ENCODE measurements at regions not wholly inside any gene's neighbourhood (a gene's known extent, or its start where the extent isn't known, plus 50 kb on each side); places are given as distances from the start of the nearest gene placed in this dataset.

DNA sequence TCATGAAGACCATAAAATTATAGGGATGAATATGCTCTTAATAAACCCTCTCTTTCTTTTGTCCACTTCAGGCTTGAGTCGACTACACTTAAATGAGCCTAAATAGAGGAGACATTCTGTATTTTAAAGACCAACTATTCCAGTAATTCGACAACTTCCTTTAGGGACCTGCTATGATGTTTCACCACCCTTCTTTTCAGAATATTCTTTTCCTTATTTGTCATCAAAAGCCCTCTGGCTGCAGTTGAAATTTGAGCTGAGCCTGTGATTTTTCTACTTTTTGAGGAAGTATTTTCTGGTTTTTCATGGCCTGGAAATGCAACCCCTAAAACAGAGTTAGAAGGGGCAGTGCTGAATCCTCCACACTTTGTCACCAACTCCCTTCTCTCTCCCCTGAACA, 287.0 kb downstream of the EPHA4 start:
- Mint-ChIP-seq H3K27ac (no peak overlapping the region), H3K4me3 (no peak overlapping the region), H3K36me3 (no peaks in the 10 kb centered on the region), H3K9me3 (no peaks in the 10 kb centered on the region), H3K4me1 (no peaks in the 10 kb centered on the region)
- no peak for DNase-seq (ENCODE audit: low spot score in 2 of 2)
- ATAC-seq = no peak

- DNase-seq (ENCODE audit: low spot score in 2 of 2) = no peak
- H3K4me3 Mint-ChIP-seq = no peak overlapping the region
Measured at GRCh38 chr2:221286406-221286805, 285.7 kb downstream of the EPHA4 start.

DNA sequence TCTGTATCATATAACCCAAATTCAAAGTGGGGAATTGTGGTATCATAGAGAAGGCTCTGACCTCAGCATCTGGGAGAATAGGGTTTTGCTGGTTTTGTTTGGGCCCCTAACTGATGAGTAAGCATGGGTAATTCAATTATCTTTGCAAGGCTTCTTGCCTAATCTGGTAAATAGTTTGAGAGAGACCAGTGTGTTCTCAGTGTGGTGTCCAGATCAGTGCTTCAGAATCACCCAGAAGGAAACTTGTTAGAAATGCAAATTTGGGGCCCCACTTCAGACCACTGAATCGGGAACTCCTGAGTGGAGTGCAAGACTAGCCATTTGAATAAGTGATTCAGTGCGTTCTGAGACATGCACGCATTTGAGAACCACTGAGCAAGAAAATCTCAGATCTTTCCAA, 282.7 kb downstream of the EPHA4 start:
- no peak for ATAC-seq
- H3K36me3 Mint-ChIP-seq = no peaks in the 10 kb centered on the region
- no peaks in the 10 kb centered on the region for H3K4me1 Mint-ChIP-seq
- no peak overlapping the region for H3K27ac Mint-ChIP-seq
- no peak overlapping the region for H3K4me3 Mint-ChIP-seq
- H3K9me3 Mint-ChIP-seq = no peaks in the 10 kb centered on the region
- no peak for DNase-seq (ENCODE audit: low spot score in 2 of 2)

More at GRCh38 chr2:221286406-221286805, 285.7 kb downstream of the EPHA4 start:
- Mint-ChIP-seq H3K27ac (no peak overlapping the region), H3K4me1 (no peaks in the 10 kb centered on the region), H3K36me3 (no peaks in the 10 kb centered on the region), H3K9me3 (no peaks in the 10 kb centered on the region)
- no peak for ATAC-seq

DNA sequence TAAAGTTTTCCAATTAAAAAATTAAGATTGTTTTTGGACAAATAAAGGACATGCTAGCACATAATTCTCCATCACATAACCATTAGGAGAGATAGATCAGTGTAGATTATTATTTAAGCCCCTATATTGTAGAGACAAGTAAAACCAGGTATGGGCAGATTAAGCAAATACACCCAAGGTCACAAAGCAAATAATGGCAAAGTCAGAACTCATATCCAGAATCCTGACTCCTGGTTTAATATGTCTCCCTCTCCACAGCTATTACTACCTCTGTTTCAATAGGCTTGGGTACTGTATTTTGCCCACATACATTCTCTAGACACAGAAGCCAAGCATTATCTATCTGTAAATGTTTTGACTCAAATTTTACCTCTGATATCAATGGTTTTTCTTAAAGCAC, 282.3 kb downstream of the EPHA4 start:
- ATAC-seq (no peak), DNase-seq (ENCODE audit: low spot score in 2 of 2) (no peak)
- no peaks in the 10 kb centered on the region for H3K36me3 Mint-ChIP-seq
- no peaks in the 10 kb centered on the region for H3K9me3 Mint-ChIP-seq
- no peak overlapping the region for H3K4me3 Mint-ChIP-seq
- H3K4me1 Mint-ChIP-seq = no peaks in the 10 kb centered on the region
- no peak overlapping the region for H3K27ac Mint-ChIP-seq

DNA sequence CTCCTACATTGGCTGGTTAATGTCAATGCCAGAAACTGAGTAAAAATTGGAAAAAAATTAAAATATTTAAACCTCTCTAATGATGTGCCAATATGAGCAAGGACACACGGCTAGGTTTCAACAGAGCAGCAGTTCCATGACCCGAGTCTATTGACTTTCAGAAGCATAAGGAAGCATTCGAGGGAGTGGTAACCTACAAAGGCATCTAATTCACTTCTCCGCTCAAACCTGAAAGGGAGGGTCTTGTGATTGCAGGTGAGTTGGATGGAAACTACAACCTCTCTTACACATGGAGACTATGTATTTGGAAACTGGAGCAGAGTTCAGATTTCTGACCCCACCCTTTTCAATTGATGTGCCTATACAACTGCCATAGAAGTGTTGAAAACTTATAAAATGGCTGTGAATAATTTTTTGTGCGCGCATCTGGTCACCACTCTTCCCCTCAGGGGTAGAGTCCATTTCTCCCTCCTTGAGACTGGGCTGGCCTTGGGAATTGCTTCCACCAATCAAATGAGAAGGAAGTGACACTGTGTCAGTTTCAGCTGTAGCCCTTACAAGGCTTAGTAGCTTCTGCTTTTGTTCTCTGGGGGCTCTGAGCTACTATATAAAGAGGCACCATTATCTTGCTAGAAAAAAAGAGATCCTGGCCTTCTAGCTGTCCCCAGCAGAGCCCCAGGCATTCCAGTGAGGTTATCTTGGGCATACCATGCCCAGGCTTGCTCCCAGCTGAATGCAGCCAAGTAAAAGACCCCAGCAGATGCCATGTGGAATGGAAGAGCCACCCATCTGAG, 278.0 kb downstream of the EPHA4 start:
- no peaks in the 10 kb centered on the region for H3K4me1 Mint-ChIP-seq
- H3K27ac Mint-ChIP-seq = no peak overlapping the region
- no peaks in the 10 kb centered on the region for H3K36me3 Mint-ChIP-seq
- no peak for DNase-seq (ENCODE audit: low spot score in 2 of 2)
- no peak for ATAC-seq
- no peaks in the 10 kb centered on the region for H3K9me3 Mint-ChIP-seq
- no peak overlapping the region for H3K4me3 Mint-ChIP-seq

DNA sequence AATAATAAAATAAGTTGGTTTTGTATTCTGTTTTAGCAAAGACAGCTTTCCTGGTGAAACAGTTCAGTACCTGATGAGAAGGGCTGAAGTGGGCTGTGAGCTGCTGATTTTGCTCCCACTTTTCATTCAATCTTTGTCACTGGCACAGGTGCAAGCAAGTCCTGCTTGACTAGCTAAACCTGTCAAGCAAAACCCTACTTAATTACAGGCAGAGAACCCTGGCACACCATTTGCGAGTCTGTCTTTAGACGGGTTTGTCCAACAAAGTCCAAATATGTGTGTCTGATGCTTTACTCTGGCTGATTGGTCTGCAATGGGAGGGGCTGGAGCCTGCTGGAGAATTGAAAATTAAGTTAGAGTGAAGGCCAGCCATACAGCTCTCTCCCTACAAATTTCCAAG, 267.2 kb downstream of the EPHA4 start:
- no peaks in the 10 kb centered on the region for H3K36me3 Mint-ChIP-seq
- H3K4me3 Mint-ChIP-seq = no peak overlapping the region
- H3K4me1 Mint-ChIP-seq = no peaks in the 10 kb centered on the region
- no peak for ATAC-seq
- H3K27ac Mint-ChIP-seq = no peak overlapping the region
- no peaks in the 10 kb centered on the region for H3K9me3 Mint-ChIP-seq
- DNase-seq (ENCODE audit: low spot score in 2 of 2) = no peak

GRCh38 chr2:221308507-221309066, 263.5 kb downstream of the EPHA4 start:
- Mint-ChIP-seq H3K27ac (no peak overlapping the region), H3K36me3 (no peaks in the 10 kb centered on the region), H3K4me1 (no peaks in the 10 kb centered on the region), H3K4me3 (no peak overlapping the region), H3K9me3 (no peaks in the 10 kb centered on the region)
- no peak for DNase-seq (ENCODE audit: low spot score in 2 of 2)
- ATAC-seq = no peak

DNA sequence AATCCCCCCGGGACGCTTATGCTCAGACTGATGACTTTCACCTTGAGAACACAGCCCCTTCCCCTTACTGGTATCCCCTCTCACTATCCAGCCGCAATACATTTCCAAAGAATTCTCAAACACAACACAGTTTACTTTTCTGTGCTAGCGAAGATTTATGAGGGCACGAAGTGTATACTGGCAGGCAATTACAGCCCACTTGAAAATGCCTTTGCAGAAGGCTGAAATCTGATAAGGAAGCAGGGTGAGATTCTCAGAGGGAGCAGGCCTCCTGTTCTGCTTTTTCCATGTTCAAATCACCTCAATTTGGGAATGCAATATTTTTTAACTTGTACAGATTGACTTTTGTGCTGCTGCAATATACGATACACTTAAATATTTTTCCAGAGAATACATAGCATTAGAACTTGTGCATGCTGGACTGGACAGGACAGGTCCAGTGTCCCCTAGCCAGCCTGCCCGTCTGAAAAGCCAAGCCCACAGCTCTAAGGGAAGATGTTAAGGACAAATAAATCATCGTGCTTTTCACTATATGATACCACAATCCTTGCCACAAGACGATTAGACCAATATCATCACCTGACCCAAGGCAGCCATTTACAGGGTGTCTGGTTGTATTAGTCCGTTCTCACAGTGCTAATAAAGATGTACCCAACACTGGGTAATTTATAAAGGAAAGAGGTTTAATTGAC, 262.1 kb downstream of the EPHA4 start:
- H3K27ac Mint-ChIP-seq = no peak overlapping the region

DNA sequence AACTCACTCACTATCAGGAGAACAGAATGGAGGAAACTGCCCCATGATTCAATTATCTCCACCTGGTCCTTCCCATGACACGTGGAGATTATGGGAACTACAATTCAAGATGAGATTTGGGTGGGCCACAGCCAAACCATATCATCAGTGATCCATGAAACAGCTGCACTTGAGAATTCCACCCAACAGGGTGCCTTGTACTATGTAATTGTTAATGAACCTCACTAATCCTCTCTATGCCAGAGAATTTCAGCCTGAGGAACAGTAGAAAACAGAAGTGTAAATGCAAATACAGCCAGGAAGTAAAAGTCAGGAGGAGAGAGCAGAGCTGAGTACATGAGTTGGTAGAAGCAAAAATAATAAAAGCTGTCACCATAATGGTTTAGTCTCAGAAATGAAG, 261.4 kb downstream of the EPHA4 start:
- no peaks in the 10 kb centered on the region for H3K9me3 Mint-ChIP-seq
- H3K4me1 Mint-ChIP-seq = no peaks in the 10 kb centered on the region

More for the DNA sequence above, 262.1 kb downstream of the EPHA4 start:
- ATAC-seq = no peak
- no peaks in the 10 kb centered on the region for H3K36me3 Mint-ChIP-seq
- no peaks in the 10 kb centered on the region for H3K4me1 Mint-ChIP-seq
- DNase-seq (ENCODE audit: low spot score in 2 of 2) = no peak
- H3K9me3 Mint-ChIP-seq = no peaks in the 10 kb centered on the region
- H3K4me3 Mint-ChIP-seq = no peak overlapping the region

GRCh38 chr2:221312634-221313033, 259.5 kb downstream of the EPHA4 start:
- no peak for ATAC-seq
- H3K4me1 Mint-ChIP-seq = no peaks in the 10 kb centered on the region
- H3K36me3 Mint-ChIP-seq = no peaks in the 10 kb centered on the region
- no peak overlapping the region for H3K27ac Mint-ChIP-seq
- H3K4me3 Mint-ChIP-seq = no peak overlapping the region
- H3K9me3 Mint-ChIP-seq = no peaks in the 10 kb centered on the region
- DNase-seq (ENCODE audit: low spot score in 2 of 2) = no peak

More for the DNA sequence above, 261.4 kb downstream of the EPHA4 start:
- Mint-ChIP-seq H3K27ac (no peak overlapping the region), H3K4me3 (no peak overlapping the region), H3K36me3 (no peaks in the 10 kb centered on the region)
- ATAC-seq (no peak), DNase-seq (ENCODE audit: low spot score in 2 of 2) (no peak)

- Mint-ChIP-seq H3K27ac (no peak overlapping the region), H3K36me3 (no peaks in the 10 kb centered on the region), H3K4me1 (no peaks in the 10 kb centered on the region), H3K4me3 (no peak overlapping the region), H3K9me3 (no peaks in the 10 kb centered on the region)
- no peak for DNase-seq (ENCODE audit: low spot score in 2 of 2)
- no peak for ATAC-seq
Measured at GRCh38 chr2:221314786-221315185, 257.3 kb downstream of the EPHA4 start.

- DNase-seq (ENCODE audit: low spot score in 2 of 2) = no peak
- no peaks in the 10 kb centered on the region for H3K4me1 Mint-ChIP-seq
- H3K36me3 Mint-ChIP-seq = no peaks in the 10 kb centered on the region
- no peaks in the 10 kb centered on the region for H3K9me3 Mint-ChIP-seq
- H3K4me3 Mint-ChIP-seq = no peak overlapping the region
- no peak for ATAC-seq
- H3K27ac Mint-ChIP-seq = no peak overlapping the region
Measured at GRCh38 chr2:221318376-221319130, 253.6 kb downstream of the EPHA4 start.

DNA sequence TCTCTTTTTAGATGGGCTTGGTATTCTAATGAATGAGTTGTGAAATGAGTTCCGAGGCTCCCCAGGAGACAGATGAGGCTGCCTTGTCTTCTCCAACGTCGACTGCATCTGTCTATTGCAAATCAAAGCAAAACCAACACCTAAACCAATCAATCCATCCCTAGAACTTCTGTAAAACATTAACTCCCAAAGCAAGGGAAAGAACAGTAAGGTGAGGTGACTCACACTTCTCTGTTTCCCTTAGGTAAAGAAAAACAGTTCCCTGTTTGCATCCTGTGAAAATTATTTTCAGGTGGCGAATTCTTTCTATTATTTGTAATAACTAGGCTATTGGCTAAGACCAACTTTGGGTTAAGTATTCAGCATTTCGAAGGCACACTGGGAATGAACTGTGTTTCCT, 249.4 kb downstream of the EPHA4 start:
- DNase-seq (ENCODE audit: low spot score in 2 of 2) = no peak
- no peaks in the 10 kb centered on the region for H3K9me3 Mint-ChIP-seq
- H3K36me3 Mint-ChIP-seq = no peaks in the 10 kb centered on the region
- H3K4me3 Mint-ChIP-seq = no peak overlapping the region
- ATAC-seq = no peak
- no peak overlapping the region for H3K27ac Mint-ChIP-seq
- no peaks in the 10 kb centered on the region for H3K4me1 Mint-ChIP-seq

DNA sequence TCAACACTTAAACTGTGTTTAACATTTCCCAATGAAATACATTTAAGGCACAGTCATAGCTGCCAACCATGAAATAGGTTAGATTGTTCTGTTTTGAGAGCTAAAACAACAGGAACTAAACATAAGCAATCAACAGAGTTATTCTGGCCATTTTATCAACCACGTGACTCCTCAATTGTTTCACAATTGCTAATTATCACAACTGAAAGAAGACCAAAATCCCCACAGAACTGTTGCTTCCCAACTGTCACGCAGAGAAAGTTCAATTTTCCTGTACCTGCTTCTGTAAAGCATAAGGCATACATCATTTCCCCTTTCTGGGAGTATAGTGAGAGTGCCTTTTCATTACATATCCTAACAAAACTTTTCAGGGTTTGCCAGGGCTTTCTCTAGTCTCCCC, 248.6 kb downstream of the EPHA4 start:
- no peak for ATAC-seq
- Mint-ChIP-seq H3K4me1 (no peaks in the 10 kb centered on the region), H3K27ac (no peak overlapping the region), H3K9me3 (no peaks in the 10 kb centered on the region), H3K4me3 (no peak overlapping the region), H3K36me3 (no peaks in the 10 kb centered on the region)
- no peak for DNase-seq (ENCODE audit: low spot score in 2 of 2)

DNA sequence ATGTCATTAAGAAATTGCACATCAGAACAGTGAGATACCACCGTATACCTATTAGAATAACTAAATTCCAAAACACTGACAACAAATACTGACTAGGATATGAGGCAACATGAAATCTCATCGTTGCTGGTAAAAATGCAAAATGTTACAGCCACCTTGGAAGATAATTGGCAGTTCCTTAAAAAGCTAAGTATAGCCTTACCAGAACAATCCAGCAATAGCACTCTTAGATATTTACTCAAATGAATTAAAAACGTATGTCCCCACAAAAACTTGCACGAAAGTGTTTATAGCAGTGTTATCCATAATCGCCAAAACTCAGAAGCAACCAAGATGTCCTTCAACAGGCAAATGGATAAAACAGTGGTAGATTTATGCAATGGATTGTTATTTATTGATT, 241.7 kb downstream of the EPHA4 start:
- peaks cover 3% of the 10 kb centered on the region for H3K9me3 Mint-ChIP-seq
- H3K27ac Mint-ChIP-seq = no peak overlapping the region
- DNase-seq (ENCODE audit: low spot score in 2 of 2) (no peak), ATAC-seq (no peak)
- no peaks in the 10 kb centered on the region for H3K36me3 Mint-ChIP-seq
- H3K4me3 Mint-ChIP-seq = no peak overlapping the region
- no peaks in the 10 kb centered on the region for H3K4me1 Mint-ChIP-seq

All from stimulated activated effector memory CD8-positive, alpha-beta T cell treated with anti-CD3 and anti-CD28 coated beads, Interleukin-12 subunit alpha, Interleukin-12 subunit beta, amount 100 ng/mL, for 72 hours (primary cell).